OCI-LY3 (cell line): ENCODE measurements at regions not wholly inside any gene's neighbourhood (a gene's known extent, or its start where the extent isn't known, plus 50 kb on each side); places are given as distances from the start of the nearest gene placed in this dataset.

ENCODE experiments used
- EZH2phosphoT487 ChIP-seq: fragments of 200-600 bp; shearing (Covaris generic); IDR thresholded peaks from 2 replicates; pipeline ENCODE4 v1.6.1; 2018; ENCODE audit warnings: antibody characterized with exemption, mixed run types, low read depth
- TF ChIP-seq, protein P1 (sequence below): fragments of 200-600, 300-600 bp; sonication (generic); IDR thresholded peaks from 2 replicates; pipeline ENCODE4 v1.5.1; 2014; ENCODE audit warnings: antibody characterized with exemption, low read length, low read depth

DNA sequence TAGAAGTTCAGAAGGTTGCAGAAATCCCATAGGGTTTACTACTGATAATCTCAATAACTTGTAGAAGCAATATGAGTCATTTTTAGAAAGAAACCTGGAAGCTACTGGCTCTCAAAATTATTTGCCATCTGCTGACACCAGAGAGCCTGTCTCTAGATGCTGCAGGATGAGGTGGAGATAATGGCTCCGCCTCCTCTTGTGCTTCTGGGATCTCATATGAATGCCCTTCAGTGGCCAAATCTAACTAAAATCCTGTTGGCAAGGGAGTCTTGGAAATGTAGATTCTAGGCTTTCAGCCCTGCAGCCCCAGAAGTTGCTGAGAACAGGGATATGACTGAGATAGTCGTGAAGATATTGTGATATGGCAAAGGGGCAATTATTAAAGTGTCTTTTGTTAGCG lies 348.1 kb downstream of the CCSER2 start:
- TF ChIP-seq, protein P1, sequence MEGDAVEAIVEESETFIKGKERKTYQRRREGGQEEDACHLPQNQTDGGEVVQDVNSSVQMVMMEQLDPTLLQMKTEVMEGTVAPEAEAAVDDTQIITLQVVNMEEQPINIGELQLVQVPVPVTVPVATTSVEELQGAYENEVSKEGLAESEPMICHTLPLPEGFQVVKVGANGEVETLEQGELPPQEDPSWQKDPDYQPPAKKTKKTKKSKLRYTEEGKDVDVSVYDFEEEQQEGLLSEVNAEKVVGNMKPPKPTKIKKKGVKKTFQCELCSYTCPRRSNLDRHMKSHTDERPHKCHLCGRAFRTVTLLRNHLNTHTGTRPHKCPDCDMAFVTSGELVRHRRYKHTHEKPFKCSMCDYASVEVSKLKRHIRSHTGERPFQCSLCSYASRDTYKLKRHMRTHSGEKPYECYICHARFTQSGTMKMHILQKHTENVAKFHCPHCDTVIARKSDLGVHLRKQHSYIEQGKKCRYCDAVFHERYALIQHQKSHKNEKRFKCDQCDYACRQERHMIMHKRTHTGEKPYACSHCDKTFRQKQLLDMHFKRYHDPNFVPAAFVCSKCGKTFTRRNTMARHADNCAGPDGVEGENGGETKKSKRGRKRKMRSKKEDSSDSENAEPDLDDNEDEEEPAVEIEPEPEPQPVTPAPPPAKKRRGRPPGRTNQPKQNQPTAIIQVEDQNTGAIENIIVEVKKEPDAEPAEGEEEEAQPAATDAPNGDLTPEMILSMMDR: no peak
- TF ChIP-seq EZH2phosphoT487: no peak
